ENCODE measurements at regions not wholly inside any gene's neighbourhood (a gene's known extent, or its start where the extent isn't known, plus 50 kb on each side); places are given as distances from the start of the nearest gene placed in this dataset.
A peak's percentile ranks its signal among the peaks of the same experiment; 100 is the strongest.

GRCh38 chr4:117560329-117560728 is 474.0 kb upstream of the NDST3 start:
- H3K27me3 ChIP-seq (ENCODE audit: control insufficient read depth, insufficient read depth, low read length) = no peaks in the 10 kb centered on the region
- no peak overlapping the region for H3K27ac ChIP-seq (ENCODE audit: low read depth, low read length)
- no peak overlapping the region for H3K4me3 ChIP-seq (ENCODE audit: low read depth, low read length)
- DNase-seq (ENCODE audit: low read depth, low spot score) = peak; percentile 8
- no peaks in the 10 kb centered on the region for H3K9me3 ChIP-seq (ENCODE audit: control insufficient read depth, insufficient read depth, low read length)
- TF ChIP-seq, protein P1, sequence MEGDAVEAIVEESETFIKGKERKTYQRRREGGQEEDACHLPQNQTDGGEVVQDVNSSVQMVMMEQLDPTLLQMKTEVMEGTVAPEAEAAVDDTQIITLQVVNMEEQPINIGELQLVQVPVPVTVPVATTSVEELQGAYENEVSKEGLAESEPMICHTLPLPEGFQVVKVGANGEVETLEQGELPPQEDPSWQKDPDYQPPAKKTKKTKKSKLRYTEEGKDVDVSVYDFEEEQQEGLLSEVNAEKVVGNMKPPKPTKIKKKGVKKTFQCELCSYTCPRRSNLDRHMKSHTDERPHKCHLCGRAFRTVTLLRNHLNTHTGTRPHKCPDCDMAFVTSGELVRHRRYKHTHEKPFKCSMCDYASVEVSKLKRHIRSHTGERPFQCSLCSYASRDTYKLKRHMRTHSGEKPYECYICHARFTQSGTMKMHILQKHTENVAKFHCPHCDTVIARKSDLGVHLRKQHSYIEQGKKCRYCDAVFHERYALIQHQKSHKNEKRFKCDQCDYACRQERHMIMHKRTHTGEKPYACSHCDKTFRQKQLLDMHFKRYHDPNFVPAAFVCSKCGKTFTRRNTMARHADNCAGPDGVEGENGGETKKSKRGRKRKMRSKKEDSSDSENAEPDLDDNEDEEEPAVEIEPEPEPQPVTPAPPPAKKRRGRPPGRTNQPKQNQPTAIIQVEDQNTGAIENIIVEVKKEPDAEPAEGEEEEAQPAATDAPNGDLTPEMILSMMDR (IDR thresholded peaks at IDR 0.05; ENCODE audit: low read depth, low read length) = peak; percentile 28; the same call in 1 of the 2 replicates
- ChIA-PET POLR2A (no interaction called here), CTCF (interaction anchor here (0.7 to 3.3 kb wide), 3 partner anchors 316 to 426 kb away, joined by 3 to 24 read pairs (median 12); no protein-coding TSS in a partner anchor)

DNA sequence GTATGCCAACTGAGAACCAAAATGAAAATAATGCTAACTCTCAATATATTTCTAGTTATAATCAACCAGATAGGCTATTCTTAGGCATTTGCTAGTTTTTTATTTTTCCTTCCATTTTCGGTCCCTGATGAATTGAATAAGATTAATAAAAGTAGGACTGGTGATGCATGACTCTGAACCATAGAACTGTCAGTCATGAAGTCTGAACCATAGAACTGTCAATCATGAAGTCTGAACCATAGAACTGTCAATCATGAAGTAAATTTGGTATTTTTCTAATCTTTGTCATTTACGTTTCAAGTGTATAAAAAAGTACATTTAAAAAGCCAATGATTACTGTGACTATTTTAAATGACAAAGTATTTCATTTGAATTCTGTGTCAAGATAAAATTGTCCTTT is 460.2 kb upstream of the NDST3 start:
- no peak overlapping the region for H3K4me3 ChIP-seq (ENCODE audit: low read depth, low read length)
- POLR2A ChIA-PET = no interaction called here
- DNase-seq (ENCODE audit: low read depth, low spot score) = no peak
- H3K27me3 ChIP-seq (ENCODE audit: control insufficient read depth, insufficient read depth, low read length) = no peaks in the 10 kb centered on the region
- CTCF ChIA-PET = no interaction called here
- no peak overlapping the region for H3K27ac ChIP-seq (ENCODE audit: low read depth, low read length)
- TF ChIP-seq, protein P1 (IDR thresholded peaks at IDR 0.05; ENCODE audit: low read depth, low read length) = no peak
- H3K9me3 ChIP-seq (ENCODE audit: control insufficient read depth, insufficient read depth, low read length) = no peaks in the 10 kb centered on the region

- CTCF ChIA-PET = no interaction called here
- Histone ChIP-seq H3K27me3 (ENCODE audit: control insufficient read depth, insufficient read depth, low read length) (no peaks in the 10 kb centered on the region), H3K9me3 (ENCODE audit: control insufficient read depth, insufficient read depth, low read length) (no peaks in the 10 kb centered on the region), H3K27ac (ENCODE audit: low read depth, low read length) (no peak overlapping the region), H3K4me3 (ENCODE audit: low read depth, low read length) (no peak overlapping the region)
- TF ChIP-seq, protein P1 (IDR thresholded peaks at IDR 0.05; ENCODE audit: low read depth, low read length) = no peak
- POLR2A ChIA-PET = no interaction called here
- no peak for DNase-seq (ENCODE audit: low read depth, low spot score)
Measured at GRCh38 chr4:117575850-117576249, 458.4 kb upstream of the NDST3 start.

DNA sequence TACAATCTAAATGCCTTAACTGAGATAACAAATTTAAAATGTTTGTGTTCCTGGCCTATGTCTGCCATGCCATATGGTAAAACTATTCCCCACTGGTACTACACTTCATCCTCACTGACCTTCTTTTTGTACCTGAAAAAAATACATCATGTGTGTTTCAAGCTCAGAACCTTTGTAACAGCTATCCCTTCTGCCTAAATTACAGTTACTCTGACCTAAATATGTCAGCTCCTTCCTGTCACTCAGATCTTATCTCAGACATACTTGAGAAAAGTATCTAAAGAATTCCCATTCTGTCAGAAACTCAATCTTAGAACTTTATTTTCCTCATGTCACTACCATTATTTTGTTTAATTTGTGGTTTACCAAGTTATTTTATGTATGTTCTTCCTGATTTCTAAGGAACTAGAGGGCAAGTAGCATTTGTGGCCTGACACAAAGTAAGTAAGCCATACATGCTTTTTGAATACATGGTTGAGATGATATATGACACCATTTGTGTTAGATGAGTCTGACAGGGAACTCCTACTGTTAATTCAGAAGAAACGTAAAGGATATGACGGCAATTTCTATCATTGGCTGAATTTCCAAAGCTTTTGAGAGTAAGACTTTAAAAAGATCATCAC is 456.5 kb upstream of the NDST3 start:
- DNase-seq (ENCODE audit: low read depth, low spot score) = no peak
- POLR2A ChIA-PET = no interaction called here
- Histone ChIP-seq H3K27me3 (ENCODE audit: control insufficient read depth, insufficient read depth, low read length) (no peaks in the 10 kb centered on the region), H3K4me3 (ENCODE audit: low read depth, low read length) (no peak overlapping the region), H3K9me3 (ENCODE audit: control insufficient read depth, insufficient read depth, low read length) (no peaks in the 10 kb centered on the region), H3K27ac (ENCODE audit: low read depth, low read length) (no peak overlapping the region)
- TF ChIP-seq, protein P1 (IDR thresholded peaks at IDR 0.05; ENCODE audit: low read depth, low read length) = no peak
- CTCF ChIA-PET = interaction anchor here (1.4 kb wide), 1 partner anchor 10 kb away, joined by 3 read pairs; no protein-coding TSS in a partner anchor

DNA sequence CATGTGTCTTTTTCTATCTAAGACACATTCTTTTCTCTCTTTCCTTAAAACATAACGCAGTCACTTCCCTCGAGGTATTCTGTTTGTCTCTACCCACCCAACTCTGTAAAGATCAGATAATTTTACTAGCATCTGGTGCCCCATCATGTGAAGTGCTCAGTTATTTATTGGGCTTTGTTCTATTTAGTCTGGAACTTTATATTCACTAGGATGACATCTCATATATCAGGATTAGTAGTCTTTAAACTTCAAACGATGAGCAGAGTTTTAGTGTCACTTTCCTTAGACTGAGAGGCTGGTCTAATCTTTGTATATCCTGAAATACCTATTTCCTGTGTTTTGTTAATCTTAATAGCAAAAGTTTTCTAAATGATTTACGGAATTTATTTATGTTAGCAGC is 445.5 kb upstream of the NDST3 start:
- ChIA-PET POLR2A (no interaction called here), CTCF (no interaction called here)
- Histone ChIP-seq H3K4me3 (ENCODE audit: low read depth, low read length) (no peak overlapping the region), H3K27ac (ENCODE audit: low read depth, low read length) (no peak overlapping the region), H3K27me3 (ENCODE audit: control insufficient read depth, insufficient read depth, low read length) (no peaks in the 10 kb centered on the region), H3K9me3 (ENCODE audit: control insufficient read depth, insufficient read depth, low read length) (no peaks in the 10 kb centered on the region)
- TF ChIP-seq, protein P1 (IDR thresholded peaks at IDR 0.05; ENCODE audit: low read depth, low read length) = no peak
- no peak for DNase-seq (ENCODE audit: low read depth, low spot score)
